ENCODE measurements at regions not wholly inside any gene's neighbourhood (a gene's known extent, or its start where the extent isn't known, plus 50 kb on each side); places are given as distances from the start of the nearest gene placed in this dataset.

DNA sequence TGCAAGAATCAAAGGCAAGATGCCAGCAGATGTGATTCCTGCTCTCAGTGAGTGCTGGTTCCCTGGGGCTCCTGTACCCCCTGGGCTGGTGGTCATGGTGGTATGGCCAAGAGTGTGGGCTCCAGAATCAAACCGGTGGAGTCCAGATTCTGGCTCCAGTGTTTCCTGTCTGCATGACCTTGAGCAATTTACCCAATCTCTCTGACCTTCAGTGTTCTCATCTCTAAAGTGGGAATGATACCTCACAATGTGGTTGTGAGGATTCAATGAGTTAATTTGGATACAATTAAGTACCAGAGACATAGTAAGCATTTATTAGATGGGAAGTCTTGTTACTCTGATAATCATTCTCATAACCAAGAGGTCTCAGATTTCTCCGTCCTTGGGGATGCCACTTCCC, 218.4 kb upstream of the JARID2 start:
- TF ChIP-seq POLR2A (IDR thresholded peaks at IDR 0.05): no peak
- TF ChIP-seq, protein P1, sequence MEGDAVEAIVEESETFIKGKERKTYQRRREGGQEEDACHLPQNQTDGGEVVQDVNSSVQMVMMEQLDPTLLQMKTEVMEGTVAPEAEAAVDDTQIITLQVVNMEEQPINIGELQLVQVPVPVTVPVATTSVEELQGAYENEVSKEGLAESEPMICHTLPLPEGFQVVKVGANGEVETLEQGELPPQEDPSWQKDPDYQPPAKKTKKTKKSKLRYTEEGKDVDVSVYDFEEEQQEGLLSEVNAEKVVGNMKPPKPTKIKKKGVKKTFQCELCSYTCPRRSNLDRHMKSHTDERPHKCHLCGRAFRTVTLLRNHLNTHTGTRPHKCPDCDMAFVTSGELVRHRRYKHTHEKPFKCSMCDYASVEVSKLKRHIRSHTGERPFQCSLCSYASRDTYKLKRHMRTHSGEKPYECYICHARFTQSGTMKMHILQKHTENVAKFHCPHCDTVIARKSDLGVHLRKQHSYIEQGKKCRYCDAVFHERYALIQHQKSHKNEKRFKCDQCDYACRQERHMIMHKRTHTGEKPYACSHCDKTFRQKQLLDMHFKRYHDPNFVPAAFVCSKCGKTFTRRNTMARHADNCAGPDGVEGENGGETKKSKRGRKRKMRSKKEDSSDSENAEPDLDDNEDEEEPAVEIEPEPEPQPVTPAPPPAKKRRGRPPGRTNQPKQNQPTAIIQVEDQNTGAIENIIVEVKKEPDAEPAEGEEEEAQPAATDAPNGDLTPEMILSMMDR (IDR thresholded peaks at IDR 0.05): no peak
